SIG-M5 (cell line): ENCODE measurements at regions not wholly inside any gene's neighbourhood (a gene's known extent, or its start where the extent isn't known, plus 50 kb on each side); places are given as distances from the start of the nearest gene placed in this dataset.
"Not testable (repeated sequence)": the region's sequence is repeated elsewhere in the genome, so short reads cannot be mapped to it uniquely, and the experiment has no call there.

Experiments used
- DNase-seq: peaks from one replicate; lab custom pipeline; 2025; lab: John Stamatoyannopoulos, UW

DNA sequence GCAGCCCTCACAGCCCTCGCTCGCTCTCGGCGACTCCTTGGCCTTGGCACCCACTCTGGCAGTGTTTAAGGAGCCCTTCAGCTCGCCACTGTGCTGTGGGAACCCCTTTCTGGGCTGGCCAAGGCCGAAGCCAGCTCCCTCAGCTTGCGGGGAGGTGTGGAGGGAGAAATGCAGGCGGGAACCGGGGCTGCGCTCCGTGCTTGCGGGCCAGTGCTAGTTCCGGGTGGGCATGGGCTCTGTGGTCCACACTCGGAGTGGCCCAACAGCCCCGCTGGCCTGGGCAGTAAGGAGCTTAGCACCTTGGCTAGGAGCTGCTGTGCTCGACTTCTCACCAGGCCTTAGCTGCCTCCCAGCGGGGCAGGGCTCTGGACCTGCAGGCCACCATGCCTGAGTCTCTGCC lies 192.6 kb downstream of the COX18 start:
- no peak for DNase-seq

DNA sequence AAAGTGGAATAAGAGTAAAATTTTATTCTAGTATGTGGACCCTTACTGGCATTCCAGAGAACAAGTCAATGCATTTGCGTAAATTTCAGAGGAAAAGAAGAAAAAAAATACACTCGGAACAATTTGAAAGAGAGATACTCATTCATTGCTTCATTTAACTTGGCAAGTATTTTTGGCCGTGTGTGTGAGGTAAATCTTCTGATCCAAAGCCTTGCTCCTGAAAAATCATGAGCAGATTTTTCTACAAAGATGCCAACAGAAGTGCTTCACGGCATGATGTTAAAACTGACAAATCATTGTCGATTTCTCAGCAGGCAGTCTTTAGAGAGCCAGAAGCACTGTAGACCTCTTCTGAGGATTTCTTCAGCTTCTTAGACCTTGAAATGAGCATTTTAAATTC lies 194.0 kb downstream of the COX18 start:
- DNase-seq, result no peak

GRCh38 chr4:72875138-72875537 lies 194.4 kb downstream of the COX18 start:
- no peak for DNase-seq

DNA sequence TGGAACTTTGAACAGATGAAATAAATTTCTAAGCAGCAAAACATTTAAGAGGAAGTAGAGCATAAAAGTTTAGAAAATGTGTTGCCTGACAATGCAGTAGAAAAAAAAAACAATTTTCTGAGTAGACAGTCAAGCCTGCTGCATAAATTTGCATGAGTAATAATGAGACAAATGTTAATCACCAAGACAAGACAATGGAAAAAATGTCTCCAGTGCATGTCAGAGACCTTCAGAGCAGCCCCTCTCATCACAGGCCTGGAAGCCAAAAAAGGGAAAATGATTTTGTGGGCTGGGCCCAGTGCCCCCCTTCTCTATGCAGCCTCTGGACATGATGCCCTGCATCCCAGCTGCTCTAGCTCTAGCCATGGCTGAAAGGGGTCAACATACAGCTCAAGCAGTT lies 204.6 kb downstream of the COX18 start:
- no peak for DNase-seq

GRCh38 chr4:72864277-72864676 lies 205.2 kb downstream of the COX18 start:
- not testable (repeated sequence) for DNase-seq

DNA sequence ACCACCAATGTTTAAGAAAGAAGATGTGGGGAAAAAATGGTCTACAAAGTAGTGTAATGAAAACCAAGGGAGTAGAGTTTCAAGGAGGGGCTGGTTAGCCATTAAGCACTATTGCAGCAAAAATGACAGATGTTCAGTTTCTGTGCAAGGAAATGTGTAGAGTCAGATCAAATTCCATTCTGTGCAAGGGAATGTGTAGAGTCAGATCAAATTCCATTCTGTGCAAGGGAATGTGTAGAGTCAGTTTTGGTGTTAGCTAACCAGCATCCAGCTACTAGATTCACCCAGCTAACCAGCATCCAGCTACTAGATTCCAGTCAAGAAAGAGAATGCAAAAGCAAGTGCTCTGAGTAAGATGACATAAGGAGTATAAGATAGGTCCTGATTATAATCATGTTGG lies 208.8 kb downstream of the COX18 start:
- DNase-seq, result no peak

DNA sequence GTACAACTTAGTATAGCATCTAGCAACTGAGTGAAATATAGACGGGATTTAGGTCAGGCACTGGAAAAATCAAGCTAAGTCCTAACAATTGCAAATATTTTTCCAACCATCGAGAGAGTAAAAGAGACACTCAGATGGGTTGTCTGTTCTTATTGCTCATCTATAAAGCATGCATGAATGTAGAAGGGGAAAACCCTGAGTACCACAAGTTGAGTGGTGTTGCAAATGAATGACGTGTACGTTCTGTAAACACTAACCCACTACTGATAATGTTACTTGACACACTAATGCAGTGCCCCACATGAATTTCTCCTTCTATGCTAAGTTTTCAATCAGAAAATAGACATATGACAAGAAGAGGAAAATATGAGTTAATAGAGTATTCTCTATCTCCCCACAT lies 211.2 kb downstream of the COX18 start:
- DNase-seq, result no peak

DNA sequence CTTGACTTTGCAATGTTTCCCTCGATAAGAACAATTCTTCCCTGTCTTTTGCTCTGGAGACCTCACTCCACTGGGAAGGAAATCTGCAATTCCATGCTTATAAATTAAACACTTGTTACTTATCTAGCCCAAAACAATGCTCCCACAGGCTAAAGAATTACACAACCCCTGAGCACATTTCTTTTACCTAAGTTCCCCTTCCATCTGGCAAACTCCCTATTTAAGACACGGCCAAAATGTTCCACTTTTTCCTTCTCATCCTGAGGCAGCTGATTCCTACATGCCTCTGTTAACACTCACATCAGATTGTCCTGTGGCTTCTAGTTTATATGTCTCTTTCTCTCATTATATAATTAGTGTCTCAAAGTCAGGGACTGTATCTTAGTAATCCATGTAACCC lies 211.7 kb downstream of the COX18 start:
- DNase-seq, result no peak

- no peak for DNase-seq
Measured at GRCh38 chr4:72857216-72857615, 212.3 kb downstream of the COX18 start.

DNA sequence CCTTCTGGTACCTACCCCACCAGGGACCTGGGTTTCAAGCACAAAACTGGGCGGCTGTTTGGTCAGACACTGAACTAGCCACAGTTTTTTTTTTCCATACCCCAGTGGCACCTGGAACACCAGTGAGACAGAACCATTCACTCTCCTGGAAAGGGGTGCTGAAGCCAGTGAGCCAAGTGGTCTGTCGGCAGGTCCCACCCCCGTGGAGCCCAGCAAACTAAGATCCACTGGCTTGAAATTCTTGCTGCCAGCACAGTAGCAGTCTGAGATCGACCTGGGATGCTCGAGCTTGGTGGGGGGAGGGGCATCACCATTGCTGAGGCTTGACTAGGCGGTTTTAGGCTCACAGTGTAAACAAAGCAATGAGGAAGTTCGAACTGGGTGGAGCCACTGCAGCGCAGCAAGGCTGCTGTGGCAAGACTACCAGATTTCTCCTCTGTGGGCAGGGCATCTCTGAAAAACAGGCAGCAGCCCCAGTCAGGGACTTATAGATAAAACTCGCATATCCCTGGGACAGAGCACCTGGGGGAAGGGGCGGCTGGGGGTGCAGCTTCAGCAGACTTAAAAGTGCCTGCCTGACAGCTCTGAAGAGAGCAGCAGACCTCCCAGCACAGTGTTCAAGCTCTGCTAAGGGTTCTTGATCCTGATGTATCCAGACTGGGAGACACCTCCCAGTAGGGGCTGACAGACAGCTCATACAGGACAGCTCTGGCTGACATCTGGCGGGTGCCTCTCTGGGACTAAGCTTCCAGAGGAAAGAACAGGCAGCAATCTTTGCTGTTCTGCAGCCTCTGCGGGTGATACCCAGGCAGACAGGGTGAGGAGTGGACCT lies 223.0 kb downstream of the COX18 start:
- DNase-seq, result peak; percentile 8

- no peak for DNase-seq
Measured at GRCh38 chr4:72843466-72843865, 226.1 kb downstream of the COX18 start.

GRCh38 chr4:72842323-72842722 lies 227.2 kb downstream of the COX18 start:
- DNase-seq, result no peak

DNA sequence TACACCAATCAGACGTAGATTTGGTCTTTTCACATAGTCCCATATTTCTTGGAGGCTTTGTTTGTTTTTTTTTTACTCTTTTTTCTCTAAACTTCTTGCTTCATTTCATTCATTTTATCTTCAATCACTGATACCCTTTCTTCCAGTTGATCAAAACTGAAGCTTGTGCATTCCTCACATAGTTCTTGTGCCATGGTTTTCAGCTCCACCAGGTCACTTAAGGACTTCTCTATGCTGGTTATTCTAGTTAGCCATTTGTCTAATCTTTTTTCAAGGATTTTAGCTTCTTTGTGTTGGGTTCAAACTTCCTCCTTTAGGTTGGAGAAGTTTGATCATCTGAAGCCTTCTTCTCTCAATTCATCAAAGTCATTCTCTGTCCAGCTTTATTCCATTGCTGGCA lies 229.3 kb downstream of the COX18 start:
- DNase-seq, result not testable (repeated sequence)

DNA sequence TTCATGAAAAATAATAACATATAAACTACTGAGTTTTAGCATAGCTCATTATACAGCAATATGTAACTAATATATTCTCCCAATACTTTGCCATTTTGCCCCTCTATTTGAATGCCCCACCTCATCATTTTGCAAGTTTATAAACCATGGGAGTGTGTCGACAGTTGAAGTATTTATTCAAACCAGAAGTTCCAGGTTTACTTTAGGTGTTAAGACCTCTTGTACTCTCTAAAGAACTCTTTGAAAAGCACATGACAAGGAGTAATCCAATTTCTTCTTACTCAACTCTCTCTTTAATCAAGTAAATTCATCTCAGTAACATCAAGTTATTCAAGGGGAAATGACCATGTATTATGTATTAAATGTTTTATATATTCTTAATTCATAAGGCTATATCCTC lies 240.7 kb downstream of the COX18 start:
- no peak for DNase-seq

- no peak for DNase-seq
Measured at GRCh38 chr4:72827968-72828367, 241.5 kb downstream of the COX18 start.

GRCh38 chr4:72820107-72820506 lies 249.4 kb downstream of the COX18 start:
- no peak for DNase-seq

DNA sequence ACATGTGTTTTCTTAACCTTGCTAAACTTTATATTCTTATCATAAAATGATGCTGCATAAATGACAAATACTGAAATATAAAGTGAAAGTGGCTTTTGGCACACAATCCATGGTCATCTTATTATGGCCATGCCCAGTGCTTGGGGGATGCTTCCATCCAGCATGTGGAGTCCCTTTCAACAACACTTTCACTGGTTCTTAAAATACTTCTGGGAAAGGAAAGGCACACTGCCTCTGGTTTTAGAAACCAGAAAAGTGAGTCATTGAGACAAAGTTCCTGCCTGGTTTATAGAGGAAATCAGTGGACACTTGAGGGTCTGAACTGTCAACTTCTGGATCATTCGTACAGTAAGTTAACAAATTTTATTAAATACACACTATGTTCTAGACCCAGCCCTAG lies 248.0 kb upstream of the ADAMTS3 start:
- DNase-seq, result no peak

- DNase-seq, result no peak
Measured at GRCh38 chr4:72814241-72814640, 245.2 kb upstream of the ADAMTS3 start.

GRCh38 chr4:72809208-72809607 lies 240.2 kb upstream of the ADAMTS3 start:
- DNase-seq, result no peak

DNA sequence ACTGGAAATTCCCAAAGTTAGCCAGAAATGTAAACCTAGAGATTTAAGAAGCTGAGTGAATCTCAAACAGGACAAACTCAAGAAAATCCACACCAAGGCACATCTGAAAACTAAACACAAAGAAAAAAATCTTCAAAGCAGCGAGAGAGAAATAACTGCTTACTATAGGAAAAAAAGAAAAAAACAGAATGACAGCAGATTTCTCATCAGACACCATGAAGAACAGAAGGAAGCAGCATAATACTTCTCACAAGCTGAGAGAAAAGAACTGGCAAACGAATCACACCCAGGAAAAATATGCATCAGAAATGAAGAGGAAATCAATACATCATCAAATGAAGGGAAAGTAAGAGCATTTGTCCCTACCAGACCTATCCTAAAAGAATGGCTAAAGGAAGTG lies 236.3 kb upstream of the ADAMTS3 start:
- no peak for DNase-seq

- DNase-seq, result no peak
Measured at GRCh38 chr4:72797486-72797885, 228.5 kb upstream of the ADAMTS3 start.

DNA sequence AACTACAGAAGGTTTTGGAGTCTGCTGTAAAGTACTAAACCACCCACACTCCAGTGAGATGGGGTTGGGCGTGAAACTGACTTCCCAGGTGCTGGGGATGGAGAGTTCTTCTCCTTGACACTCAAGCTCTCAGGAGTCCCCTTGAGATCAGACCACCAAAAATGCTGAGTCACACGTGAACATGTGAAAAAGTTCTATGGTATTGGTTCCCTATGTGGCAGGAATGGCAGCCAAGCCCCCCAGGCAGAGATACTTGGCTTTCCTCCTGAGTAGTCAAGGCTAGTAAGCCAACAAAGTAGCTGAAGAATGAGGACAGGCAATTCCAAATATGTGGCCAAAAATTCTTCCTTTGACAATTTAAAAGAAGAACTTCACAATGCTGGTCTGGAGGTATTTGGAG lies 222.0 kb upstream of the ADAMTS3 start:
- no peak for DNase-seq

- no peak for DNase-seq
Measured at GRCh38 chr4:72786401-72786990, 217.5 kb upstream of the ADAMTS3 start.

DNA sequence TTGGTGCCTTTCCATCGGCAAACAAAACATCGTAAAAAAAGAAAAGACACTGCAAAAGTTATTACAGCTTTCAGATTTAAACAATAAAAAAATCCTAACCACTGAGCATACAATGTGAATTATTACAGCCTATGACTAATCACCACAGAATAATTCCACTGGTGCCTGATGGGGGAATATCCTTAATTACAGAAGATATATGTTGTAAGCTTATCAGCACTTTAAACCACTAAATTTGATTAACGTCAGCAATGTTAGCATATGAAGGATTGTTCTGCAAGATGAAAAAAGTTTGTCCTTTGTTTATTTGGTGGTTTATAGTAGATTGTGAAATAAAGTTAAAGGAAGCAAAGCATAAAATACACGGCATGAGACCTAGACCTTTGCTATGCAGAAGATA lies 210.2 kb upstream of the ADAMTS3 start:
- DNase-seq, result no peak
